ENCODE measurements at regions not wholly inside any gene's neighbourhood (a gene's known extent, or its start where the extent isn't known, plus 50 kb on each side); places are given as distances from the start of the nearest gene placed in this dataset.

- Histone ChIP-seq H4K91ac (ENCODE audit: low read depth, low read length) (no peak overlapping the region), H2BK12ac (ENCODE audit: low read length) (no peak overlapping the region), H3K14ac (ENCODE audit: low read length) (no peak overlapping the region), H3K27ac (ENCODE audit: low read depth, low read length) (no peak overlapping the region), H3K9ac (ENCODE audit: low read length) (no peak overlapping the region), H3K79me1 (ENCODE audit: low read length) (no peaks in the 10 kb centered on the region), H2BK120ac (ENCODE audit: insufficient read depth, low read length, poor library complexity) (no peak overlapping the region), H3K79me2 (ENCODE audit: control insufficient read depth, insufficient read depth, low read length, poor library complexity) (no peaks in the 10 kb centered on the region), H3K18ac (ENCODE audit: low read length) (no peak overlapping the region), H3K4me2 (ENCODE audit: low read length) (no peak overlapping the region), H4K12ac (ENCODE audit: low read depth, low read length) (no peak overlapping the region), H3K9me3 (ENCODE audit: insufficient read depth, low read depth, low read length) (no peaks in the 10 kb centered on the region), H3K4ac (ENCODE audit: low read depth, low read length) (no peak overlapping the region), H4K8ac (ENCODE audit: low read depth, low read length) (no peak overlapping the region), H3K4me1 (ENCODE audit: control insufficient read depth in 1 of 2, insufficient read depth in 2 of 2, low read length in 2 of 2) (peaks cover 0 to 3% of the 10 kb centered on the region in 2 experiments), H2AK5ac (ENCODE audit: low read length) (no peak overlapping the region), H3K23ac (ENCODE audit: low read length) (no peak overlapping the region), H3K4me3 (ENCODE audit: low read depth, low read length) (no peak overlapping the region), H3K36me3 (ENCODE audit: control insufficient read depth in 1 of 2, insufficient read depth in 2 of 2, low read length in 2 of 2) (no peaks in the 10 kb centered on the region), H3K27me3 (ENCODE audit: insufficient read depth, low read length) (no peaks in the 10 kb centered on the region), H2BK5ac (ENCODE audit: low read depth, low read length, poor library complexity) (no peak overlapping the region), H2AFZ (ENCODE audit: insufficient read depth, low read length, poor library complexity) (no peak overlapping the region)
- WGBS (ENCODE audit: extremely low coverage, insufficient coverage, insufficient read length), result no CpG with 5 or more reads among the region's 1 CpG
- no peak for DNase-seq
These were observed 1590.7 kb upstream of the TENM3 start for GRCh38 chr4:180652533-180652932.

- Histone ChIP-seq H3K9me3 (ENCODE audit: insufficient read depth, low read depth, low read length) (no peaks in the 10 kb centered on the region), H3K79me2 (ENCODE audit: control insufficient read depth, insufficient read depth, low read length, poor library complexity) (no peaks in the 10 kb centered on the region), H3K4me1 (ENCODE audit: control insufficient read depth in 1 of 2, insufficient read depth in 2 of 2, low read length in 2 of 2) (peaks cover 0 to 3% of the 10 kb centered on the region in 2 experiments), H3K27ac (ENCODE audit: low read depth, low read length) (no peak overlapping the region), H3K27me3 (ENCODE audit: insufficient read depth, low read length) (no peaks in the 10 kb centered on the region), H3K18ac (ENCODE audit: low read length) (no peak overlapping the region), H4K12ac (ENCODE audit: low read depth, low read length) (no peak overlapping the region), H3K4me3 (ENCODE audit: low read depth, low read length) (no peak overlapping the region), H3K9ac (ENCODE audit: low read length) (no peak overlapping the region), H3K14ac (ENCODE audit: low read length) (no peak overlapping the region), H2AFZ (ENCODE audit: insufficient read depth, low read length, poor library complexity) (no peak overlapping the region), H4K8ac (ENCODE audit: low read depth, low read length) (no peak overlapping the region), H3K23ac (ENCODE audit: low read length) (no peak overlapping the region), H3K79me1 (ENCODE audit: low read length) (no peaks in the 10 kb centered on the region), H3K4ac (ENCODE audit: low read depth, low read length) (no peak overlapping the region), H3K36me3 (ENCODE audit: control insufficient read depth in 1 of 2, insufficient read depth in 2 of 2, low read length in 2 of 2) (no peaks in the 10 kb centered on the region), H2AK5ac (ENCODE audit: low read length) (no peak overlapping the region), H2BK5ac (ENCODE audit: low read depth, low read length, poor library complexity) (no peak overlapping the region), H2BK120ac (ENCODE audit: insufficient read depth, low read length, poor library complexity) (no peak overlapping the region), H3K4me2 (ENCODE audit: low read length) (no peak overlapping the region), H2BK12ac (ENCODE audit: low read length) (no peak overlapping the region), H4K91ac (ENCODE audit: low read depth, low read length) (no peak overlapping the region)
- DNase-seq, result peak in 1 of 2 donors; percentile 42
- WGBS (ENCODE audit: extremely low coverage, insufficient coverage, insufficient read length), result no CpG with 5 or more reads among the region's 3 CpGs
These were observed 1587.3 kb upstream of the TENM3 start for GRCh38 chr4:180655886-180656285.

- Histone ChIP-seq H3K9me3 (ENCODE audit: insufficient read depth, low read depth, low read length) (no peaks in the 10 kb centered on the region), H2AK5ac (ENCODE audit: low read length) (no peak overlapping the region), H4K8ac (ENCODE audit: low read depth, low read length) (no peak overlapping the region), H3K4me3 (ENCODE audit: low read depth, low read length) (no peak overlapping the region), H4K91ac (ENCODE audit: low read depth, low read length) (no peak overlapping the region), H3K4ac (ENCODE audit: low read depth, low read length) (no peak overlapping the region), H3K27me3 (ENCODE audit: insufficient read depth, low read length) (no peaks in the 10 kb centered on the region), H3K9ac (ENCODE audit: low read length) (no peak overlapping the region), H3K79me1 (ENCODE audit: low read length) (no peaks in the 10 kb centered on the region), H3K4me2 (ENCODE audit: low read length) (no peak overlapping the region), H3K4me1 (ENCODE audit: control insufficient read depth in 1 of 2, insufficient read depth in 2 of 2, low read length in 2 of 2) (peaks cover 0 to 3% of the 10 kb centered on the region in 2 experiments), H3K18ac (ENCODE audit: low read length) (no peak overlapping the region), H3K27ac (ENCODE audit: low read depth, low read length) (no peak overlapping the region), H4K12ac (ENCODE audit: low read depth, low read length) (no peak overlapping the region), H2AFZ (ENCODE audit: insufficient read depth, low read length, poor library complexity) (no peak overlapping the region), H2BK12ac (ENCODE audit: low read length) (no peak overlapping the region), H2BK5ac (ENCODE audit: low read depth, low read length, poor library complexity) (no peak overlapping the region), H3K23ac (ENCODE audit: low read length) (no peak overlapping the region), H3K79me2 (ENCODE audit: control insufficient read depth, insufficient read depth, low read length, poor library complexity) (no peaks in the 10 kb centered on the region), H2BK120ac (ENCODE audit: insufficient read depth, low read length, poor library complexity) (no peak overlapping the region), H3K14ac (ENCODE audit: low read length) (no peak overlapping the region), H3K36me3 (ENCODE audit: control insufficient read depth in 1 of 2, insufficient read depth in 2 of 2, low read length in 2 of 2) (no peaks in the 10 kb centered on the region)
- DNase-seq, result no peak
- WGBS (ENCODE audit: extremely low coverage, insufficient coverage, insufficient read length), result no CpG with 5 or more reads among the region's 7 CpGs
These were observed 1585.3 kb upstream of the TENM3 start for GRCh38 chr4:180657881-180658280.

- Histone ChIP-seq H3K27ac (ENCODE audit: low read depth, low read length) (no peak overlapping the region), H3K18ac (ENCODE audit: low read length) (no peak overlapping the region), H2AFZ (ENCODE audit: insufficient read depth, low read length, poor library complexity) (no peak overlapping the region), H3K4me2 (ENCODE audit: low read length) (no peak overlapping the region), H3K14ac (ENCODE audit: low read length) (no peak overlapping the region), H3K79me2 (ENCODE audit: control insufficient read depth, insufficient read depth, low read length, poor library complexity) (no peaks in the 10 kb centered on the region), H4K91ac (ENCODE audit: low read depth, low read length) (no peak overlapping the region), H4K12ac (ENCODE audit: low read depth, low read length) (no peak overlapping the region), H3K36me3 (ENCODE audit: control insufficient read depth in 1 of 2, insufficient read depth in 2 of 2, low read length in 2 of 2) (no peaks in the 10 kb centered on the region), H3K9ac (ENCODE audit: low read length) (no peak overlapping the region), H3K9me3 (ENCODE audit: insufficient read depth, low read depth, low read length) (no peaks in the 10 kb centered on the region), H2BK12ac (ENCODE audit: low read length) (no peak overlapping the region), H3K79me1 (ENCODE audit: low read length) (no peaks in the 10 kb centered on the region), H3K4me3 (ENCODE audit: low read depth, low read length) (no peak overlapping the region), H3K4me1 (ENCODE audit: control insufficient read depth in 1 of 2, insufficient read depth in 2 of 2, low read length in 2 of 2) (no peaks in the 10 kb centered on the region), H4K8ac (ENCODE audit: low read depth, low read length) (no peak overlapping the region), H3K4ac (ENCODE audit: low read depth, low read length) (no peak overlapping the region), H2AK5ac (ENCODE audit: low read length) (no peak overlapping the region), H3K23ac (ENCODE audit: low read length) (no peak overlapping the region), H2BK5ac (ENCODE audit: low read depth, low read length, poor library complexity) (no peak overlapping the region), H3K27me3 (ENCODE audit: insufficient read depth, low read length) (no peaks in the 10 kb centered on the region), H2BK120ac (ENCODE audit: insufficient read depth, low read length, poor library complexity) (no peak overlapping the region)
- WGBS (ENCODE audit: extremely low coverage, insufficient coverage, insufficient read length), result no CpG with 5 or more reads among the region's 5 CpGs
- peak; percentile 74 to 95 for DNase-seq
These were observed 1578.3 kb upstream of the TENM3 start for GRCh38 chr4:180664766-180665368.
